NB4 (cell line): ENCODE measurements at regions not wholly inside any gene's neighbourhood (a gene's known extent, or its start where the extent isn't known, plus 50 kb on each side); places are given as distances from the start of the nearest gene placed in this dataset.

Source experiments
- CTCF ChIP-seq: IDR thresholded peaks from one replicate; pipeline ENCODE4 v1.5.1; 2012; ENCODE audit warnings: low read depth, low read length
- MAX ChIP-seq: IDR thresholded peaks from 2 replicates; pipeline ENCODE4 v1.6.1; 2011; ENCODE audit warnings: low read depth, low read length
- POLR2A ChIP-seq: IDR thresholded peaks from 2 replicates; pipeline ENCODE4 v1.6.1; 2011; ENCODE audit warnings: mild to moderate bottlenecking; ENCODE audit not compliant: insufficient read length; ENCODE audit errors: extremely low read depth

GRCh38 chr13:30846866-30847265, 59.2 kb upstream of the MEDAG start:
- TF ChIP-seq CTCF (no peak), POLR2A (no peak), MAX (no peak)
